A172 (cell line): ENCODE measurements at regions not wholly inside any gene's neighbourhood (a gene's known extent, or its start where the extent isn't known, plus 50 kb on each side); places are given as distances from the start of the nearest gene placed in this dataset.
"Not testable (repeated sequence)": the region's sequence is repeated elsewhere in the genome, so short reads cannot be mapped to it uniquely, and the experiment has no call there.

ENCODE experiments used
- DNase-seq: peaks from one replicate; pipeline ENCODE4 v3.0.0-alpha.2; 2015; ENCODE audit warnings: low spot score

DNA sequence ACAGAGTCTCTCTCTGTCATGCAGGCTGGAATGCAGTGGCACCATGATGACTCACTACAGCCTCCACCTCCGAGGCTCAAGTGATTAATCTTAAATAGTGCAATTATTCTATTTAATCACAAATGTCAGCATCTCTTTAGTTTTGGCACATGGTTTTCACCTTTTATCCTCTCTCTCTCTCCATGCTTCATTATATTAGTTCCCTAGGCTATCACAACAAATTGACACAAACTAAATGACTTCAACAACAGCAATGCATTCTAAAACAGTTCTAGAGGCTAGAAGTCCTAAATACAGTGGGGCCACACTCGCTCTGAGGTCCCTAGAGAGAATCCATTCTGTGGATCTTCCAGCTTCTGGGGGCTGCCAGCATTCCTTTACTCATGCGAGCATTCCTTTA is 178.2 kb upstream of the ZNG1F start:
- peak; percentile 0 for DNase-seq

DNA sequence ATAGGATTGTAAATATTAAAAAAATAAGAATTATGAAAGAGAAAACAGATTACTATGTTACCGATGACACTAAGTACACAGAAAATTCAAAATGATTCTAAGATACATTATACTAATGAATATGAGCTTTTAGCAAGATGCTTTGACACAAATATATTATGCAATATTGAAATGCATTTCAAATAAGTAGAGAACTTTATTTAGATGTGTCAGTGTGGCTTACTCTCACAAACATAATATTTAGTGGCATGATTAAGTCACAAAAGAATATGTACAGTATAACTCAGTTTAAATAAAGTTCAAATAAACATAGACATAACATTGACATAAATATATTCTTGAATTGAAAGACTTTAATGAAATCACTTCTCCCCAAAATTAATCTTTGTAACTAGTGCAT is 172.7 kb upstream of the ZNG1F start:
- DNase-seq: not testable (repeated sequence)

DNA sequence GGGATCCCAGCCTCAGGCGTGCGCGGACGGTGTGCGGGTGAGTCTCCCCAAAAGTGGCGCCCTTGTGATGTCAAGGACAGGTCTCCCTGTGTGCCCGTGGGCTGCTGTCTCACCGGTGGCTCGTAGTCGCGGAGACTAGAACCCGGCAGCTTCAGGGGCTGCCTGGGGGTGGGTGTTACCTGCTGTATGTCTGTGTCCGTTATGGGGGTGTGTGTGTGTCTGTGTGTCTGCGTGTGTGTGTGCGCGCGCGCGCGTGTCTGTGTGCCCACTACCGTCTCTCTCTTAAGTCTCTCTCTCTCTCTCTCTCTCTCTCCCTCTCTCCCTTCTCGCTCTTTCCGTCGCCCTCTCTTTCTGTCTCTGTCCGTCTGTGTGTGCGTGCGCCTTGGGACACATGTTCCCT is 170.0 kb upstream of the ZNG1F start:
- DNase-seq: peak; percentile 0

DNA sequence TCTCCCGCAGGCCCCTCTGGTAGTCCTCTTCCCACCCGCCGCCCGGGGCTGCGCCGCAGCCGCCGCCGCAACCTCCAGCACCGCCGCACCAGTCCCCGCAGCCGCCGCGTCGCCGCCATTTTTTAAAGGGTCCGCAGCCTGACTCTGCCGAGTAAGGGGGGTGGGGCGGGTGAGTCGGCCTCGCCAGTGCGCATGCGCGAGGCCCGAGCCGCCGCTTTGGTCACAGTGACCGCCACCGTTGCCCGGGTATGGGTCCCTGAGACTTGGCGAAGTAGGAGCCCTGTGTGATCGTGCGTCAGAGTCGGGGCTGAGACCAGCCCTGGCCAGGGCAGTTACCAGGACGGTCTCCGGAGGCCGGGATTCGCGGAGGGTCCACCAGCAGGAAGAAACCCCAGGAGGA is 169.6 kb upstream of the ZNG1F start:
- DNase-seq: peak; percentile 24

DNA sequence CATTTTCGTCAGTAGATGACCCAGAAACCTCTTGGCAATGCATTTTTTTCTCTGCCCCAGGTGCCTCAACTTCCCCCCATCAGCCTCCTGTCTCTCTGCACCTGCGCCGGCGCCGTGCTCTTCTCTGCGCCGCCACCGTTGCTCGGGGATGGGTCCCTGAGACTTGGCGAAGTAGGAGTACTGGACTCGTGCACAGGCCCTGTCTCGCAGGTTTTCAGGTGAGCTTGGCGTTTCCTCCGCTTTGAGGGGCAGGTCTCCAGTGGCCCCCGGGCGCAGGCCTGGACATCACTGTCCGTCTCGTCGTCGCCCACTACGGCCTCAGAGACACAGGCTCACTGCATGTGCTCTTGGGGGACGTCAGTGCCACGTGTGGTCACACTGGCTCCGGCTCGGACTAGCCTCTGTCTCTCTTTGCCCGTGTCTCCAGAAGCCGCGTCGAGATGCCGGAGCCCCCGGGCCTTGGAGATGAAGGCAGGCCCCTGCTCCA is 168.8 kb upstream of the ZNG1F start:
- DNase-seq: not testable (repeated sequence)

DNA sequence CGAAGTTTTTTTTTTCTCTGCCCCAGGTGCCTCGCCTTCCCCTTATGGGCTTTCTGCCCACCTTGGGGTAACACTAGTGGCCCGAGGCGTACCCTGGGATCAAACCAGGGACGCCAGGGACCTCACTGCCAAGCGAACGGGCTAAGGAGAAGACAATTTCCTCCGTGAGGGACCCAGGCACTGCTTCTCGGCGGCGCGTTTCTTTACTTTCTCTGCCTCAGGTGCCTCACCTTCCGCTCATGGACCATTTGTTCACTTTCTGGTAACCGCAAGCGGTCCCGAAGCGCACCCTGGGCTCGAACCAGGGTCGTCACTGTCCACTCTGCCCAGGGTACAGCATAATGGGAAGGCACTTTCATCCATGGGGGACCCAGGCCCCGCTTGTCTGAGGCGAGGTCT is 168.2 kb upstream of the ZNG1F start:
- DNase-seq: not testable (repeated sequence)

DNA sequence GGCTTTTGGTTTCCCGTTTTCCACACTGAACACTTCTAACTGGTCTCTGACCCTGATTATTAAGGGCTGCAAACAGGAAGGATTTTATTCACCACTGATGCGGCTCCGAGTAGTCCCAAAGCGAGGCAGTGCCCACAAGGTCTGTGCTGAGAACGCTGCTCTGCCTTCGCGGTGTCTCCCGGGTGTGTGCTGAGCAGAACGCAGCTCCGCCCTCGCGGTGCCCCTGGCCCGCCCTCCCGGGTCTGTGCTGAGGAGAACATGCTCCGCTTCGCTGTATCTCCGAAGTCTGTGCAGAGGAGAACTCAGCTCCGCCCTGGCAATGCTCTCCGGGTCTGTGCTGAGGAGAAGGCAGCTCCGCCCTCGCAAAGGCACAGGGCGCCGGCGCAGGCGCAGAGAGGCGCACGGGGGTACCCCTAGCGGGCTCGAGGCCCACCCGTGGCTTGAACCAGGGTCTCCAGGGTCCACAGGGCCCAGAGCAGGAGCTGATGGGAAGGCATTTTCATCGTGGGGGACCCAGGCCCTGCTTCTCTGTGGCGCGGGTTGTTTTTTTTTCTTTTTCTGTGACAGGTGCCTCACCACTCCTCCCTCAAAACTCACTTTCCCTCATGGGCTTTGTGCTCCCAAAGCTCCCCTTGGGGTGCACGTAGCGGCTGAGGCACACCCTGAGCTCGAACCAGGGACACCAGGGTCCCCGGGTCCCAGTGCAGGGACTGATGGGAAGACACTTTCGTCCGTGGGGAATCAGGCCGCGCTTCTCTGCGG is 167.7 kb upstream of the ZNG1F start:
- DNase-seq: not testable (repeated sequence)

DNA sequence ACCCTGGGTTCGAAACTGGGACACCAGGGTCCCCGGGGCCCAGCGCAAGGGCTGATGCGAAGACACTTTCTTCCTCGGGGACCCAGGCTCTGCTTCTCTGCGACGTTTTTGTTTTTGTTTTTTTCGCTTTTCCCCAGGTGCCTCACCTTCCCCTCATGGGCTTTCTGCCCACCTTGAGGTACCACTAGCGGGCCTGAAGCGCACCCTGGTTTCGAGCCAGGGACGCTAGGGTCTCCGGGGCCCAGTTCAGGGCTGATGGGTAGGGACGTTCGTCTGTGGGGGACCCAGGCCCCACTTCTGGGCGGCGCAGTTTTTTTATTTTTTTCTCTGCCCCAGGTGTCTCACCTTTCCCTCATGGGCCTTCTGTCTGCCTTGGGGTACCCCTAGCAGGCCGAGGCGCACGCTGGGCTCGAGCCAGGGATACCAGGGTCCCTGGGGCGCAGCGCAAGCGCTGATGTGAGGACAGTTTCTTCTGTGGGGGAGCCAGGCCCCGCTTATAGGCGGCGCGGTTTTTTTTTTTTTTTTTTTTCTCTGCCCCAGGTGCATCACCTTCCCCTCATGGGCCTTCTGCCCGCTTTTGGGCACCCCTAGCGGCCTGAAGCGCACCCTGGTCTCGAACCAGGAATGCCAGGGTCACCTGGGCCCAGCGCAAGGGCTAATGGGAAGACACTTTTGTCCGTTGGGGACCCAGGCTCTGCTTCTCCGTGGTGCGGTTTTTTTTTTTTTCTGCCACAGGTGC is 166.8 kb upstream of the ZNG1F start:
- not testable (repeated sequence) for DNase-seq

DNA sequence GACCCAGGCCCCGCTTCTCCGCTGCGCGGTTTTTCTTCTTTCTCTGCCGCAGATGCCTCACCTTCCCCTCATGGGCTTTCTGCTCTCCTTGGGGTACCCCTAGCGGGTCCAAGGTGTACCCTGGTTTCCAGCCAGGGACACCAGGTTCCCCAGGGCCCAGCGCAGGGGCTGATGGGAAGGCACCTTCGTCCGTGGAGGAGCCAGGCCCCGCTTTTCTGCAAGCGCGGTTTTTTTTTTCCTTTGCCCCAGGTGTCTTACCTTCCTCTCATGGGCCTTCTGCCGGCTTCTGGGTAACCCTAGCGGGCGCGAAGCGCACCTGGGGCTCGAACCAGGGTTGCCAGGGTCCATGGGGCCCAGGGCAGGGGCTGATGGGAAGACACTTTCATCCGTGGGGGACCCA is 165.9 kb upstream of the ZNG1F start:
- not testable (repeated sequence) for DNase-seq

DNA sequence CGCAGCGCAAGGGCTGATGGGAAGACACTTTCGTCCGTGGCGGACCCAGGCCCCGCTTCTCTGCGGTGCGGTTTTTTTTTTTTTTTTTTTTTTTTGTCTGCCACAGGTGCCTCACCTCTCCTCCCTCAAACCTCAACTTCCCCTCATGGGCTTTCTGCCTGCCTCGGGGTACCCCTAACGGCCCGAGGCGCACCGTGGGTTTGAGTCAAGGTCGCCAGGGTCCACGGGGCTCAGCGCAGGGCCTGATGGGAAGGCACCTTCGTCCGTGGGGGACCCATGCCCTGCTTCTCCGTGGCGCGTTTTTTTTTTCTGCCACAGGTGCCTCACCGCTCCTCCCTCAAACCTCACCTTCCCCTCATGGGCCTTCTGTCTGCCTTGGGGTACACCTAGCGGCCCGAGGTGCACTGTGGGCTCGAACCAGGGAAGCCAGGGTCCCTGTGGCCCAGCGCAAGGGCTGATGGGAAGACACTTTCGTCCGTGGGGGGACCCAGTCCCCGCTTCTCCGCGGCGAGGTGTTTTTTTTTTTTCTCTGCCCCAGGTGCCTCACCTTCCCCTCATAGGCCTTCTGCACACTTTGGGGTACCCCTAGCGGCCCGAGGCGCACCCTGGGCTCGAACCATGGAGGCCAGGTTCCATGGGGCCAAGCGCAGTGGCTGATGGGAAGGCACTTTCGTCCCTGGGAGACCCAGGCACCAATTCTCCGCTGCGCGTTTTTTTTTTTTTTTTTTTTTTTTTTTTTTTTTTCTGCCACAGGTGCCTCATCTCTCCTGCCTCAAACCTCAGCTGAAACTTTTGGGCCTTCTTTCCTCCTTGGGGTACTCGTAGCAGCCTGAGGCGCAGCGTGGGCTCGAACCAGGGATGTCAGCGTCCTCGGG is 165.2 kb upstream of the ZNG1F start:
- not testable (repeated sequence) for DNase-seq

DNA sequence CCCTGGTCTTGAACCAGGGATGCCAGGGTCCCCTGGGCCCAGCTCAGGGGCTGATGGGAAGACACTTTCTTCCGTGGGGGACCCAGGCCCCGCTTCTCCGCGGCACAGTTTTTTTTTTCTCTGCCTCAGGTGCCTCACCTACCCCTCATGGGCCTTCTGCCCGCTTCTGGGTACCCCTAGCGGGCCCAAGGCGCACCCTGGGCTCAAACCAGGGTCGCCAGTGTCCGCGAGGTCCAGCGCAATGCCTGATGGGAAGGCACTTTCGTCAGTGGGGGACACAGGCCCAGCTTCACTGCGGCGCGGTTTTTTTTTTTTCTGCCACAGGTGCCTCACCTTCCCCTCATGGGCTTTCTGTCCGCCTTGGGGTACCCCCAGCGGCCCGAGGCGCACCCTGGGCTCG is 163.9 kb upstream of the ZNG1F start:
- not testable (repeated sequence) for DNase-seq

DNA sequence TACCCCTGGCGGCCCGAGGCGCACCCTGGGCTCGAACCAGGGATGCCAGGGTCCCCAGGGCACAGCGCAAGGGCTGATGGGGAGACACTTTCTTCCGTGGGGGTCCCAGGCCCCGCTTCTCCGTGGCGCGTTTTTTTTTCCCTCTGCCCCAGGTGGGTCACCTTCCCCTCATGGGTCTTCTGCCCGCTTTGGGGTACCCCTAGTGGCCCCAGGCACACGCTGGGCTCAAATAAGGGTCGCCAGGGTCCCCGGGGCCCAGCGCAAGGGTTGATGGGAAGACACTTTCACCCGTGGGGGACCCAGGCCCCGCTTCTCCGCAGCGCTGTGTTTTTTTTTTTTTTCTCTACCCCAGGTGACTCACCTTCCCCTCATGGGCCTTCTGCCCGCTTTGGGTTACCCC is 163.3 kb upstream of the ZNG1F start:
- not testable (repeated sequence) for DNase-seq

DNA sequence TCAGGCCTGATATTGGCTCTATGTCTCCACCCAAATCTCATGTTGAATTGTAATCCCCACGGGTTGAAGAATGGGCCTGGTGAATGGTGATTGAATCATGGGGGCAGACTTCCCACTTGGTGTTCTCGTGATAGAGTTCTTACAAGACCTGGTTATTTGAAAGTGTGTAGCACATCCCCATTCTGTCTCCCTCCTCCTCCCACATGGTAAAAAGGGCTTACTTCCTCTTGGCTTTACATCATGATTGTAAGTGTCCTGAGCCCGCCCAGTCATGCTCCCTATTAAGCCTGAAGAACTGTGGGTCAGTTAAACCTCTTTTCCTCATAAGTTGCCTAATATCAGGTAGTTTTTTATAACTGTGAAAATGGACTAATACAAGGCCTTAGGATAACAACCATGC is 158.8 kb upstream of the ZNG1F start:
- DNase-seq: not testable (repeated sequence)

DNA sequence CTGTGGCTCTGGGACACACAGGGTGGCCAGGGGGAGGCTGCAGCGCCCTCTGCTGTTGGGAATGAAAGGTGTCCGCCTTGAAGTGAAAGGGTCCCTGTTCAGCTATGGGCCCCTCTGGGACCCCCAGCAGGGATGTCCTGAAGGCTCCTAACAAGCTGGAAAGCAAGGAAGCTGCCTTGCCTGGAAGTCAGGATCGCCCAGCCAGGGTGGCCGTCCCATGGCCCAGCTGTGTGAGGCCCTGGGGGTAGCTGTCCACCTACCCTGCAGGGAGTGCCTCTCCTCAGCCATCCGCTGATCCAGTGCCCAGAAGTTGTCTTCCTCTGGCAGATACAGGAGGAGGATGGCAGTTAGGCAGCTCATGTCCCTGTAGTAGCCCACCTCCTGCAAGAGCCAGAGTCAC is 143.4 kb upstream of the ZNG1F start:
- not testable (repeated sequence) for DNase-seq

DNA sequence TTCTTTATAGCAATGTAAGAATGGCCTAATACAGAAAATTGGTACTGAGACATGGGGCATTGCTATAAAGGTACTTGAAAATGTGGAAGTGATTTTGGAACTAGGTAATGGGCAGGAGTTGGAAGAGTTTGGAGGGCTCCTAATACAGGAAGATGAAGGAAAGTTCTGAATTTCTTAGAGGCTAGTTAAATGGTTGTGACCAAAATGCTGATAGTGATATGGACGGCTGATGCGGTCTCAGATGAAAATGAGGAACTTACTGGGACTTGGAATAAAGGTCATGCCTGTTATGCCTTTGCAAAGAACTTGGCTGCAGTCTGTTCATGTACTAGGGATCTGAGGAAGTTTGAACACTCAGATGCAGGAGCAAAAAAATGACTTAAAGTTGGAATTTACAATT is 132.2 kb upstream of the ZNG1F start:
- not testable (repeated sequence) for DNase-seq

DNA sequence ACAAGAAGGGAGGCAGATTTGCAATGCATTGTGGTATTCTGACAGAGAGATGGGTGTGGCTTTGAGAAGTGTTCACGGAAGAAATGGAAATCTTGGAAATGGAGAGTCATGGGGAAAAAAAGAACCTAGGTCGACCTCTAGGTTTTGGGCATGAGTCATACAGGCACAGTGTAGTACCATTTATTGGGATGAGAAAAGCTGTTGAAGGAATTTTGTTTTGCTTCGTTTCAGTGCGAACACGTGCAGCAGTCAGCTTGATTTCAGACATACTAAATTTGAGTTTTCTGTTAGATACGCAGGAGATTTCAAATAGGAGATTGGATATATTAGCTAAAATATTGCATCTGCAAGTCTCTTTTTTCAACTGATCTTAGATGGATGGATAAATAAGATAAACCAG is 119.8 kb upstream of the ZNG1F start:
- DNase-seq: not testable (repeated sequence)

DNA sequence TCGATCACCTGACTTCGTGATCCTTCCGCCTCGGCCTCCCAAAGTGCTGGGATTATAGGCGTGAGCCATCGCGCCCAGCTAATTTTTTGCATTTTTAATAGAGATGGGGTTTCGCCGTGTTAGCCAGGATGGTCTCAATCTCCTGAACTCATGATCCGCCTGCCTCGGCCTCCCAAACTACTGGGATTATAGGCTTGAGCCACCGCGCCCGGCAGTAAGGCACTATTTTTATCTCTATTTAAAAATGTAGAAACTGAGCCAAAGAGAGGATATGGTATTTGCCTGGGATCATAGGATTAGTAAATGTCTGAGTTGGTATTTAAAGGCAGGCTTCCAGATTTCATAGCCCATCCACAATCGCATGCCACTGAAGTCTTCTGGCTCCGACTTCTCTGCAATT is 96.6 kb upstream of the ZNG1F start:
- not testable (repeated sequence) for DNase-seq

DNA sequence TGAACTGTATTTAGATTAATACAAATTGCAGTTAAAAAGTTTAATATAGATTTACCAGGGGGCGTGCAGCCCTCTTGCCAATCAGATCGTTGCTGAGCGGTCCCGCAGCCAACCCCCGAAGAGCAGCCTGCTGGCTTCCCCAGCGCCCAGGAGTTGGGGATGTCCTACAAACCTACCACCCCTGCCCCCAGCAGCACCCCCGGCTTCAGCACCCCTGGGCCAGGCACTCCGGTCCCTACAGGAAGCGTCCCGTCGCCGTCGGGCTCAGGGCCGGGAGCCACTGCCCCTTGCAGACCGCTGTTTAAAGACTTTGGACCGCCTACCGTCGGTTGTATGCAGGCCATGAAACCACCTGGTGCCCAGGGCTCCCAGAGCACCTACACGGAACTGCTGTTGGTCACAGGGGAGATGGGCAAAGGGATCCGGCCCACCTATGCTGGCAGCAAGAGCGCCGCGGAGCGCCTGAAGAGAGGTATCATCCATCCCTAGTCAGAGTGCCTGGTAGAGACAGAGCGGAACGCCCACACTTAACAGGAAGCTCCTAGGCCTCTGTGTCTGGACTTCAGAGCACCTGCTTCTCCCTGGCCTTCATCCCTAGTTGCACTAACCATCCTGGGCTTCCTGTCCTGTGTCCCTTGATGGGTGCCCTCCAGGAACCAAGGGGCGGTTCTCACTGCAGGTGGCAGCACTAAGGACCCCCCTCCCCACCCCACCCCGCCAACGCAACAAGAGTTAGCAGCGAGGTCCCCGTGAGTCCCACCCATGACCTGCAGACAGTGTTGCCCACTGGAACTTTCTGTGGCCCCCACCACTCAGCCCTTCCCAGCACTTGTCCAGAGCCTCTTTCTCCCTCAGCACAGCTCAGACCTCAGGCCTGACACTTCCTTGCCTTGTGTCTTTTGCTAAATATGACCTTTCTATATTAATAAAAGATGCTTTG is 91.5 kb upstream of the ZNG1F start:
- not testable (repeated sequence) for DNase-seq

DNA sequence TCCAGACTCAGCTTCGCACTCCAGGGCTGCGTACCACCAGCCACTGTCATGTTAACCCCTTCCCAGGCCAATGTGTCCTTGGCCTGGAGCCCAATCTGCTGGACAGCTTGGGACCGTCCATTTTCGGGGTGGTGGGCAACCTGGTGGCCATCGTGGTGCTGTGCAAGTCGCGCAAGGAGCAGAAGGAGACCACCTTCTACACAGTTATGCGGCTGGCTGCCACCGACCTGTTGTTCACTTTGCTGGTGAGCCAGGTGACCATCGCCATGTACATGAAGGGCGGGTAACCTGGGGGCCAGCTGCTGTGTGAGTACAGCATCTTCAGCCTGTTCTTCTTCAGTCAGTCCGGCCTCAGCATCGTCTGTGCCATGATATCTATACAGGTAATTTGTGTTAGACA is 90.3 kb upstream of the ZNG1F start:
- DNase-seq: not testable (repeated sequence)

DNA sequence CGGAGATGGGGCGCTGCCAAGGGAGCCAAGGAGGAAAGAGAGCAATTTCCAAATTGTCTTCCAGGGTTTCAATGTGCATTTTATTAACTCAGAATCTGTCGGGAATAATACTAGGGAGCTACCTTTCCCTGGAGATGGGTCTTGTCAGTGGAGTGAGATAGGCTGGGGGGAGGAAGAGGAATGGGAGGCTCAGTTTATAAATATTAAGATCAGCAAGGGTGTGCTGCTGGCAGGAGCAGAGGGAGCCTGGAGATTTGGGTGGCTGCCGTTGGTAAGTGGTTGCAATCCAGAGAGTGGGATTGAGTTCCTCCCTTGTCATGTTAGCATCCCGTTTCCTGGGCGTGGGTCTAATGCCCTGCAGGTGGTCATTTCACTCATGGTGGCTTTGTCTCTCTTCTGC is 89.9 kb upstream of the ZNG1F start:
- not testable (repeated sequence) for DNase-seq
